Tibial nerve (tissue), 4 donors: ENCODE measurements at regions not wholly inside any gene's neighbourhood (a gene's known extent, or its start where the extent isn't known, plus 50 kb on each side); places are given as distances from the start of the nearest gene placed in this dataset.
"Not testable (repeated sequence)": the region's sequence is repeated elsewhere in the genome, so short reads cannot be mapped to it uniquely, and the experiment has no call there.

Source experiments
- DNase-seq, 2 donors: peaks; one replicate each; pipeline ENCODE4 v3.0.0-alpha.2; 2019; ENCODE audit warnings: low spot score in 2 of 2
- H3K27ac ChIP-seq, 4 donors: fragments of 200-600 bp; sonication (generic) in 3 of 4; one replicate each; pipeline ENCODE4 v1.5.1; 2017 to 2019; ENCODE audit warnings: mild to moderate bottlenecking in 1 of 4
- H3K27me3 ChIP-seq, 2 donors: fragments of 200-600 bp; sonication (generic) in 1 of 2; one replicate each; pipeline versions ENCODE4 v1.5.1 to v1.6.0; 2017 to 2019
- H3K36me3 ChIP-seq, 3 donors: fragments of 200-600 bp; sonication (generic); one replicate each; pipeline ENCODE4 v1.5.1; 2018 to 2019
- H3K4me1 ChIP-seq, 4 donors: fragments of 200-600 bp; sonication (generic) in 3 of 4; one replicate each; pipeline ENCODE4 v1.5.1; 2017 to 2019
- H3K4me3 ChIP-seq, 4 donors: fragments of 200-600 bp; sonication (generic) in 3 of 4; one replicate each; pipeline ENCODE4 v1.5.1; 2017 to 2019; ENCODE audit warnings: mild to moderate bottlenecking in 1 of 4, moderate library complexity in 1 of 4
- H3K9me3 ChIP-seq, 4 donors: fragments of 200-600 bp; sonication (generic) in 3 of 4; one replicate each; pipeline ENCODE4 v1.5.1; 2017 to 2019
- EP300 ChIP-seq, 2 donors: sonication (generic); formaldehyde crosslinking; IDR thresholded peaks; one replicate each; pipeline ENCODE4 v1.6.1; 2017; ENCODE audit warnings: antibody characterized with exemption in 2 of 2, mild to moderate bottlenecking in 1 of 2
- POLR2A ChIP-seq, 2 donors: fragments of 450-650 bp; IDR thresholded peaks; one replicate each; pipeline ENCODE4 v1.6.1; 2017; ENCODE audit warnings: antibody characterized with exemption in 2 of 2, mild to moderate bottlenecking in 2 of 2, moderate library complexity in 2 of 2
- WGBS, 2 donors: methylation state at CpG; one replicate each; pipeline ENCODE4 v1.1.5; 2018; 5-methylcytosine and 5-hydroxymethylcytosine counted together
- TF ChIP-seq, protein P1 (sequence below), 5 experiments: fragments of 200-600 bp in 3 of 5; fragments of 450-650 bp in 2 of 5; sonication (generic) in 3 of 5; IDR thresholded peaks; one replicate each; pipeline ENCODE4 v1.5.1; 2016 to 2019; ENCODE audit warnings: antibody characterized with exemption in 5 of 5, mild to moderate bottlenecking in 3 of 5, moderate library complexity in 2 of 5

DNA sequence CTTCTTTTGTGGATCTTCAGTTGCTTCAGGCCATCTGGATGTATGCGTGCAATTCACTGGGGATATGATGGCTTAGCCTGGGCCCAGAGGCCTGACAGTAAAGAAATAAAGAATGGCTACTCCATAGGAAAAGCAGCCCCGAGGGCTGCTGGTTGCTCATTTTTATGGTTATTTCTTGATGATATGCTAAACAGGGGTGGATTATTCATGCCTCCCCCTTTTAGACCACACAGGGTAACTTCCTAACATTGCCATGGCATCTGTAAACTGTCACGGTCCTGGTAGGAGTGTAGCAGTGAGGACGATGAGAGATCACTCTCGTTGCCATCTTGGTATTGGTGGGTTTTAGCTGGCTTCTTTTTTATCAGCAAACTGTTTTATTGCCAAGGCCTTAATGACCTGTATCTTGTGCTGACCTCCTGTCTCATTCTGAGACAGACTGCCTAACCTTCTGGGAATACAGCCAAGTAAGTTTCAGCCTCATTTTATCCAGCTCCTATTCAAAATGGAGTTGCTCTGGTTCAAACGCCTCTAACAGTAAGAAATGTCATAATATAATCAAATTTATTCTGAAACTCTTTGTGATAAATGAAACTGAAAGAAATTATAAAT is 60.5 kb downstream of the DSEL start:
- 49 to 56% methylated on average over 6 of the region's 6 CpGs for WGBS, 2 donors
- DNase-seq = no peak
- Histone ChIP-seq H3K4me3 (no peak overlapping the region), H3K9me3 (no peaks in the 10 kb centered on the region), H3K36me3 (no peaks in the 10 kb centered on the region), H3K27ac (no peak overlapping the region), H3K4me1 (no peaks in the 10 kb centered on the region), H3K27me3 (no peaks in the 10 kb centered on the region)
- no peak for TF ChIP-seq POLR2A (IDR thresholded peaks at IDR 0.05)
- TF ChIP-seq EP300 (IDR thresholded peaks at IDR 0.05) = no peak
- TF ChIP-seq, protein P1, sequence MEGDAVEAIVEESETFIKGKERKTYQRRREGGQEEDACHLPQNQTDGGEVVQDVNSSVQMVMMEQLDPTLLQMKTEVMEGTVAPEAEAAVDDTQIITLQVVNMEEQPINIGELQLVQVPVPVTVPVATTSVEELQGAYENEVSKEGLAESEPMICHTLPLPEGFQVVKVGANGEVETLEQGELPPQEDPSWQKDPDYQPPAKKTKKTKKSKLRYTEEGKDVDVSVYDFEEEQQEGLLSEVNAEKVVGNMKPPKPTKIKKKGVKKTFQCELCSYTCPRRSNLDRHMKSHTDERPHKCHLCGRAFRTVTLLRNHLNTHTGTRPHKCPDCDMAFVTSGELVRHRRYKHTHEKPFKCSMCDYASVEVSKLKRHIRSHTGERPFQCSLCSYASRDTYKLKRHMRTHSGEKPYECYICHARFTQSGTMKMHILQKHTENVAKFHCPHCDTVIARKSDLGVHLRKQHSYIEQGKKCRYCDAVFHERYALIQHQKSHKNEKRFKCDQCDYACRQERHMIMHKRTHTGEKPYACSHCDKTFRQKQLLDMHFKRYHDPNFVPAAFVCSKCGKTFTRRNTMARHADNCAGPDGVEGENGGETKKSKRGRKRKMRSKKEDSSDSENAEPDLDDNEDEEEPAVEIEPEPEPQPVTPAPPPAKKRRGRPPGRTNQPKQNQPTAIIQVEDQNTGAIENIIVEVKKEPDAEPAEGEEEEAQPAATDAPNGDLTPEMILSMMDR (IDR thresholded peaks at IDR 0.05) = no peak

DNA sequence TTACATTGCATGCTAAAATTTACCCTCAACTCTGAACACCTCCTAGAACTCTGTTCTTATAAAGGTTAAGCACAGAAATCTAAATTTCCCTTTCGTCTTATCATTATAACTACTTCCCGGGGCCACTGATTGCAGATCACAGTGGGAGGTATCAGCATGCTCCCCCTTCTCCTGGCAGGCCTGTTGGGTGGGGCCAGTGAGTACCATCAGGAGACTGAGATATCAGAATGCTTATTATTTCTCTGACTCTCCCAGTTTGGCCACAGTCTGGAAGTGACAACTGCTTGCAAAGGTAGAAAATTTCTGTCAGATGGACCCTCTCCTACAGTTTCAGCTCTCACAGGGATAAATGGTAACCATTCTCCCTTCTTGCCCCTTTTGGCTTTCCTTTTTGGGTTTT is 62.6 kb downstream of the DSEL start:
- no peak for DNase-seq
- H3K4me1 ChIP-seq = no peaks in the 10 kb centered on the region
- H3K27me3 ChIP-seq = no peaks in the 10 kb centered on the region
- H3K36me3 ChIP-seq = no peaks in the 10 kb centered on the region
- no peak overlapping the region for H3K27ac ChIP-seq
- H3K9me3 ChIP-seq = peaks cover 0 to 12% (median 0%) of the 10 kb centered on the region in 4 donors
- no peak overlapping the region for H3K4me3 ChIP-seq
- WGBS, 2 donors = 12 to 30% methylated on average over 2 of the region's 2 CpGs
- no peak for TF ChIP-seq POLR2A (IDR thresholded peaks at IDR 0.05)

DNA sequence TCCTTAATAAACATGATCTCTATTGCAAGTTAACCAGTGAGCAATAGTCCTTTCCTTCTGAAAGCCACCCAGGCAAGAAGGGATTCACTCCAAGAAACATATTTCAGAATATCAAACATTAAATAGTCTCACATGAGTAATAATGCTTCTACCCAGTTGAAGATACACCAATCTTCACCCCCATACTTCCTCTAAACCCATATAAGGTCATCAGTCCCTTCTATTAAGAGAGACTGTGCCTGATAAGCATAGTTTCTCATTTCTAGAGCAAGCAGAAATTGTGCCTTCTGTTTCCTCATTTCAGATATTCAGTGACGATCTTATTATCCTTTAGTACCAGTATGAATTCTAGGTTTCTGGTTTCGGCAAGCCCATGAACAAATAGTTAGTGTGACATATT is 64.6 kb downstream of the DSEL start:
- 89 to 93% methylated on average over 2 of the region's 2 CpGs for WGBS, 2 donors
- no peak overlapping the region for H3K27ac ChIP-seq

GRCh38 chr18:67451101-67451500 is 65.4 kb downstream of the DSEL start:
- H3K27me3 ChIP-seq, H3K27ac ChIP-seq, DNase-seq, H3K4me3 ChIP-seq, H3K36me3 ChIP-seq, H3K4me1 ChIP-seq: not testable (repeated sequence)
- H3K9me3 ChIP-seq = peaks cover 0 to 12% (median 0%) of the 10 kb centered on the region in 4 donors
- WGBS, 2 donors = 68% methylated on average over 10 of the region's 10 CpGs

More for the DNA sequence above, 64.6 kb downstream of the DSEL start:
- H3K36me3 ChIP-seq = no peaks in the 10 kb centered on the region
- no peaks in the 10 kb centered on the region for H3K4me1 ChIP-seq
- DNase-seq = no peak
- H3K9me3 ChIP-seq = peaks cover 0 to 12% (median 0%) of the 10 kb centered on the region in 4 donors
- TF ChIP-seq POLR2A (IDR thresholded peaks at IDR 0.05) (no peak), EP300 (IDR thresholded peaks at IDR 0.05) (no peak)
- no peaks in the 10 kb centered on the region for H3K27me3 ChIP-seq
- no peak overlapping the region for H3K4me3 ChIP-seq

DNA sequence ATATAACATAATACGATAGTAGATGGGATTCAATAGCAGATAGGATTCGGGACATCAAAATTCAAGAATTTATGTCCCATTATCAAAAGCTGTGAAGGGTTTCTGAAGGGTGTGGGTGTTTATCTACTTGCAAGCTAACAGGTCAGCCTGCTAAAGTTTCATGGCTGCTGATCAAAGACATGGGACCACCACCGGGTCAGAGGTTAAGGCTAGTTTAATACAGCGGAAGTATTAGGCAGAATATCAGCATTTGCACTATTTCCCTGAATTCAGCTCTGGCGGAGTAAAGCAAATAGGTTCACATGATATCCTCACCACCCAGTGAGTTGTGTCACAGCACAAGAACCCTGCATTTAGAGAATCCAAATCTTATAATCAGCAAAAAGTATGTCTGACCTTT is 82.5 kb downstream of the DSEL start:
- H3K36me3 ChIP-seq = no peaks in the 10 kb centered on the region
- WGBS, 2 donors = 71 to 82% methylated on average over 5 of the region's 5 CpGs
- H3K9me3 ChIP-seq = no peaks in the 10 kb centered on the region
- no peak for DNase-seq
- no peaks in the 10 kb centered on the region for H3K4me1 ChIP-seq
- H3K4me3 ChIP-seq = no peak overlapping the region
- no peak overlapping the region for H3K27ac ChIP-seq
- TF ChIP-seq POLR2A (IDR thresholded peaks at IDR 0.05) (no peak), EP300 (IDR thresholded peaks at IDR 0.05) (no peak)
- TF ChIP-seq, protein P1 (IDR thresholded peaks at IDR 0.05) = no peak
- H3K27me3 ChIP-seq = no peaks in the 10 kb centered on the region

GRCh38 chr18:67432806-67433205 is 83.7 kb downstream of the DSEL start:
- Histone ChIP-seq H3K4me3 (no peak overlapping the region), H3K36me3 (no peaks in the 10 kb centered on the region), H3K27me3 (no peaks in the 10 kb centered on the region), H3K4me1 (no peaks in the 10 kb centered on the region), H3K27ac (no peak overlapping the region), H3K9me3 (no peaks in the 10 kb centered on the region)
- no peak for DNase-seq
- TF ChIP-seq POLR2A (IDR thresholded peaks at IDR 0.05) (no peak), EP300 (IDR thresholded peaks at IDR 0.05) (no peak)
- TF ChIP-seq, protein P1 (IDR thresholded peaks at IDR 0.05) = no peak
- WGBS, 2 donors = 53 to 72% methylated on average over 4 of the region's 4 CpGs

GRCh38 chr18:67428805-67429204 is 87.7 kb downstream of the DSEL start:
- Histone ChIP-seq H3K27ac (no peak overlapping the region), H3K4me3 (no peak overlapping the region), H3K4me1 (no peaks in the 10 kb centered on the region), H3K9me3 (no peaks in the 10 kb centered on the region), H3K36me3 (no peaks in the 10 kb centered on the region), H3K27me3 (no peaks in the 10 kb centered on the region)
- no peak for DNase-seq
- TF ChIP-seq POLR2A (IDR thresholded peaks at IDR 0.05) = no peak
- no peak for TF ChIP-seq EP300 (IDR thresholded peaks at IDR 0.05)
- TF ChIP-seq, protein P1 (IDR thresholded peaks at IDR 0.05) = no peak
- WGBS, 2 donors = 54 to 55% methylated on average over 2 of the region's 2 CpGs
